ENCODE measurements at regions not wholly inside any gene's neighbourhood (a gene's known extent, or its start where the extent isn't known, plus 50 kb on each side); places are given as distances from the start of the nearest gene placed in this dataset.
"Not testable (repeated sequence)": the region's sequence is repeated elsewhere in the genome, so short reads cannot be mapped to it uniquely, and the experiment has no call there.

DNA sequence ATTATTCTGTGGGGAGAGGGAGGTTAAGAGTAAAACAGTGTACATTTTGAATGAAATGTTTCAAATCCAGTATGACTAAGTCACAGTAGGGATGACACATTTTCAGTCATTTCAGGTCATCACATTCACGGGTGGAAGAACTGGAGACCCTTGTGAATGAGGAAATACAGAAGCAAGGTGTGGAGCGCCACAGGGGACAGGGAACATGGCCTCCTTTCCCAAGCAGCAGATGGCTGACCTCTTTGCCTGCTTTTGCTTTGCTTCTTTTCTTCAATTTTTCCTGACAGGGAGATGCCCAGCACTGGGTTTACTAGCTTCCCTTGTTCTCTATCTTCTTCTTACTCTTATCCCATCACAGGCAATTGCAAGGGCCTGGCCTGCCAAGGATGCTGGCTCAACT, 278.9 kb upstream of the DLGAP1 start:
- TF ChIP-seq, protein P1, sequence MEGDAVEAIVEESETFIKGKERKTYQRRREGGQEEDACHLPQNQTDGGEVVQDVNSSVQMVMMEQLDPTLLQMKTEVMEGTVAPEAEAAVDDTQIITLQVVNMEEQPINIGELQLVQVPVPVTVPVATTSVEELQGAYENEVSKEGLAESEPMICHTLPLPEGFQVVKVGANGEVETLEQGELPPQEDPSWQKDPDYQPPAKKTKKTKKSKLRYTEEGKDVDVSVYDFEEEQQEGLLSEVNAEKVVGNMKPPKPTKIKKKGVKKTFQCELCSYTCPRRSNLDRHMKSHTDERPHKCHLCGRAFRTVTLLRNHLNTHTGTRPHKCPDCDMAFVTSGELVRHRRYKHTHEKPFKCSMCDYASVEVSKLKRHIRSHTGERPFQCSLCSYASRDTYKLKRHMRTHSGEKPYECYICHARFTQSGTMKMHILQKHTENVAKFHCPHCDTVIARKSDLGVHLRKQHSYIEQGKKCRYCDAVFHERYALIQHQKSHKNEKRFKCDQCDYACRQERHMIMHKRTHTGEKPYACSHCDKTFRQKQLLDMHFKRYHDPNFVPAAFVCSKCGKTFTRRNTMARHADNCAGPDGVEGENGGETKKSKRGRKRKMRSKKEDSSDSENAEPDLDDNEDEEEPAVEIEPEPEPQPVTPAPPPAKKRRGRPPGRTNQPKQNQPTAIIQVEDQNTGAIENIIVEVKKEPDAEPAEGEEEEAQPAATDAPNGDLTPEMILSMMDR (IDR thresholded peaks at IDR 0.05; ENCODE audit: insufficient read depth, low read length, severe bottlenecking): no peak
- Histone ChIP-seq H3K27me3 (ENCODE audit: control insufficient read depth, insufficient read depth, low read length) (no peaks in the 10 kb centered on the region), H3K36me3 (ENCODE audit: control insufficient read depth, insufficient read depth, low read length) (no peaks in the 10 kb centered on the region), H3K4me3 (ENCODE audit: low read depth, low read length) (no peak overlapping the region)
- no peak for DNase-seq (ENCODE audit: low read depth)
- no peak for FAIRE-seq

DNA sequence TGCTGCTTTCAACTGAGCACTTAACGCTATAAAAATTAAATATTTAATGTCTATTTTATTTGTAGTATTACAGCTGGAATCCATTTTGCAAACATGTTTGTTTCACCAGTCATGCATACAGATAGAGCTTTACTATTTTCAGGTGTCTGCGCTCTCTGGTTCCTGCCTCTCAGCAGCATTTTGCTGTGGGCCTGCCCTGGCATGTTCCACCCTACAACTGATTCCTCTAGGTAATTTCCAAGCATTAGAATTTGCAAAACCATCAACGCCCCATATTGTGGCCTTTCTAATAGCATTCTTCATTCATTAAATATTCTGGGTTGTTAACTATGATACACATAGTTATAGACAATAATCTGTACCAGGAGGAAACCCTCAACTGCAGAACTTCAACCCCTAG, 266.4 kb upstream of the DLGAP1 start:
- TF ChIP-seq, protein P1 (IDR thresholded peaks at IDR 0.05; ENCODE audit: insufficient read depth, low read length, severe bottlenecking): no peak
- Histone ChIP-seq H3K36me3 (ENCODE audit: control insufficient read depth, insufficient read depth, low read length) (no peaks in the 10 kb centered on the region), H3K27me3 (ENCODE audit: control insufficient read depth, insufficient read depth, low read length) (no peaks in the 10 kb centered on the region), H3K4me3 (ENCODE audit: low read depth, low read length) (no peak overlapping the region)
- DNase-seq (ENCODE audit: low read depth): peak; percentile 6
- FAIRE-seq: no peak

DNA sequence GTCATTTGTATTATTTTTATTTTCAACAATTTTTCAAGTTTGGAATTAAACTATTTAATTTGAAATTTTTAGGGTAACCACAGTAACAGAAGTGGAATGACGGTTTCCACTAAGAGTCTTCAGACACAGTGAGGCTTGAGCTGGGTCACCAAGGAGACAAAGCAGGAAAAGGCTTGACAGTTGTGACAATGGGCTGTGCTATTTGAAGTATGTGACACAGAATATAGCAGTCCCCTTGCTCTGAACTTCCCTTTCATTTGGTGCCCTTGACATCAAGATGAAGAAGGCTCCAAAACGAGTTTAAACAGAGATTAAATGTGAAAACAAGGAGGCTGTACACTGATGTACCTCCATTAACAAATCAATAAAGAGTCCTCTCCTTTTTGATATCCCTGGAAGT, 265.4 kb upstream of the DLGAP1 start:
- TF ChIP-seq, protein P1 (IDR thresholded peaks at IDR 0.05; ENCODE audit: insufficient read depth, low read length, severe bottlenecking): no peak
- FAIRE-seq: no peak
- DNase-seq (ENCODE audit: low read depth): no peak

DNA sequence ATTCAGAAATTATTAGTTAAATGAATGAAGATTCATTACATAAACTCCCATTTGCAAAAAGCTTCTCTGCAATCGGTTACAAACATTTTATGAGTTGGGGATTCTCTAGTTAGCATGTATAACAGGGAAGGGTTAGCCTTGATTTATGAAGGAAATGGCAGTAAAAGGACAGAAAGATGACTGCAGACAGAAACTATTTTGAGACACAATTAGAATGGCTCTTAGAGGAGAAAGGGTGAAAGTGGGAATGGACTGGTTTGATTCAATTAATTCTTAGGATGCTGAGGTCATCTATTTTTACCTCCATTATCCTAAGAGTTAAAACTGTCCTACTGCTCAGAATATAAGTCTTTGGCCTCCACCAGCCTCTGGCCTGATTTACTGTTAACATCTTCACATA, 250.8 kb upstream of the DLGAP1 start:
- Histone ChIP-seq H3K27me3 (ENCODE audit: control insufficient read depth, insufficient read depth, low read length) (no peaks in the 10 kb centered on the region), H3K36me3 (ENCODE audit: control insufficient read depth, insufficient read depth, low read length) (no peaks in the 10 kb centered on the region), H3K4me3 (ENCODE audit: low read depth, low read length) (no peak overlapping the region)
- TF ChIP-seq, protein P1 (IDR thresholded peaks at IDR 0.05; ENCODE audit: insufficient read depth, low read length, severe bottlenecking): no peak
- no peak for DNase-seq (ENCODE audit: low read depth)
- FAIRE-seq: no peak

More for the DNA sequence above, 265.4 kb upstream of the DLGAP1 start:
- no peaks in the 10 kb centered on the region for H3K36me3 ChIP-seq (ENCODE audit: control insufficient read depth, insufficient read depth, low read length)
- no peak overlapping the region for H3K4me3 ChIP-seq (ENCODE audit: low read depth, low read length)
- no peaks in the 10 kb centered on the region for H3K27me3 ChIP-seq (ENCODE audit: control insufficient read depth, insufficient read depth, low read length)

DNA sequence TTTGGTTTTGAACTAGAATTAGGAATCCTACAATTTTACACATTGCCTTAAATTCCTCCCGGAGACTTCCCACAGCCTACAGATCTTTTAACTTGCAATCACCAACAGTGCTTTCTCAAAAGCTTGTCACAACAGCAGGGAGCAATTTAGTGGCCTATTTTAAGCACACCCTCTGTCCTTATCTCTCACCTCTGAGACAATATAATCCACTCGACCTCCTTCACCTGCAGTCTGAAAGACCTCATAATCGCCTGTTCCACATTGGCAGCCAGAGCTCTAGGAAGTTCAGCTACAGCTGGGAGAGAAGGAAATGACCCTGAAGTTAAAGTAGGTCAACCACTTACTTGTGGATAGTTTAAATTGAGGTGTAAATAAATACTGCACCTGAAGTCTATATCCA, 249.7 kb upstream of the DLGAP1 start:
- H3K36me3 ChIP-seq (ENCODE audit: control insufficient read depth, insufficient read depth, low read length): no peaks in the 10 kb centered on the region

DNA sequence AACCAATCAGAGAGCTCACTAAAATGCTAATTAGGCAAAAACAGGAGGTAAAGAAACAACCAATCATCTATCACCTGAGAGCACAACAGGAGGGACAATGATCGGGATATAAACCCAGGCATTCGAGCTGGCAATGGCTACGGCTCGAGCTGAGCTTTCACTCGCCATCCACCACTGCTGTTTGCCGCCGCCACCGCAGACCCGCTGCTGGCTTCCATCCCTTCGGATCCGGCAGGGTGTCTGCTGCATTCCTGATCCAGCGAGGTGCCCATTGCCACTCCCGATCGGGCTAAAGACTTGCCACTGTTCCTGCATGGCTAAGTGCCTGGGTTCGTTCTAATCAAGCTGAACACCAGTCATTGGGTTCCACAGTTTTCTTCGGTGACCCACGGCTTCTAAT, 236.7 kb upstream of the DLGAP1 start:
- TF ChIP-seq, protein P1 (IDR thresholded peaks at IDR 0.05; ENCODE audit: insufficient read depth, low read length, severe bottlenecking): no peak
- no peak for FAIRE-seq
- no peak for DNase-seq (ENCODE audit: low read depth)
- H3K4me3 ChIP-seq (ENCODE audit: low read depth, low read length): no peak overlapping the region
- no peaks in the 10 kb centered on the region for H3K36me3 ChIP-seq (ENCODE audit: control insufficient read depth, insufficient read depth, low read length)
- H3K27me3 ChIP-seq (ENCODE audit: control insufficient read depth, insufficient read depth, low read length): no peaks in the 10 kb centered on the region

More for the DNA sequence above, 249.7 kb upstream of the DLGAP1 start:
- FAIRE-seq (no peak), DNase-seq (ENCODE audit: low read depth) (no peak)
- no peak overlapping the region for H3K4me3 ChIP-seq (ENCODE audit: low read depth, low read length)
- H3K27me3 ChIP-seq (ENCODE audit: control insufficient read depth, insufficient read depth, low read length): no peaks in the 10 kb centered on the region
- TF ChIP-seq, protein P1 (IDR thresholded peaks at IDR 0.05; ENCODE audit: insufficient read depth, low read length, severe bottlenecking): no peak

DNA sequence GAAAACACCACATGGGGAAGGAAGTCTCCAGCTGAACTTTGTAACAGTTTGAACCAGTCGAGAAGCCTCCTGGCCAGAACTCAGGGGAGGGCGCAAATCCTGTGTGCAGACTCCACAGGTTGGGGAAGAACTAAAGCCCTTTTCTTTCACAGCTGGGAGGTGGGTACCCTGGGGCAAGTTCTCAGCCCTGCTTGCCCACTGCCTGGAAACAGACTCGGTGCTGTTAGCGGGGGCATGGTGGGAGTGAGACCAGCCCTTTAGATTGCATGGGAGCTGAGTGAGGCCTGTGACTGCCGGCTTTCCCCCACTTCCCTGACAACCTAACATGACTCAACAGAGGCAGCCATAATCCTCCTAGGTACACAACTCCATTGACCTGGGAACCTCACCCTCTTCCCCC, 223.6 kb upstream of the DLGAP1 start:
- H3K36me3 ChIP-seq (ENCODE audit: control insufficient read depth, insufficient read depth, low read length); H3K4me3 ChIP-seq (ENCODE audit: low read depth, low read length); DNase-seq (ENCODE audit: low read depth); FAIRE-seq; H3K27me3 ChIP-seq (ENCODE audit: control insufficient read depth, insufficient read depth, low read length): not testable (repeated sequence)
